ENCODE measurements at regions not wholly inside any gene's neighbourhood (a gene's known extent, or its start where the extent isn't known, plus 50 kb on each side); places are given as distances from the start of the nearest gene placed in this dataset.

DNA sequence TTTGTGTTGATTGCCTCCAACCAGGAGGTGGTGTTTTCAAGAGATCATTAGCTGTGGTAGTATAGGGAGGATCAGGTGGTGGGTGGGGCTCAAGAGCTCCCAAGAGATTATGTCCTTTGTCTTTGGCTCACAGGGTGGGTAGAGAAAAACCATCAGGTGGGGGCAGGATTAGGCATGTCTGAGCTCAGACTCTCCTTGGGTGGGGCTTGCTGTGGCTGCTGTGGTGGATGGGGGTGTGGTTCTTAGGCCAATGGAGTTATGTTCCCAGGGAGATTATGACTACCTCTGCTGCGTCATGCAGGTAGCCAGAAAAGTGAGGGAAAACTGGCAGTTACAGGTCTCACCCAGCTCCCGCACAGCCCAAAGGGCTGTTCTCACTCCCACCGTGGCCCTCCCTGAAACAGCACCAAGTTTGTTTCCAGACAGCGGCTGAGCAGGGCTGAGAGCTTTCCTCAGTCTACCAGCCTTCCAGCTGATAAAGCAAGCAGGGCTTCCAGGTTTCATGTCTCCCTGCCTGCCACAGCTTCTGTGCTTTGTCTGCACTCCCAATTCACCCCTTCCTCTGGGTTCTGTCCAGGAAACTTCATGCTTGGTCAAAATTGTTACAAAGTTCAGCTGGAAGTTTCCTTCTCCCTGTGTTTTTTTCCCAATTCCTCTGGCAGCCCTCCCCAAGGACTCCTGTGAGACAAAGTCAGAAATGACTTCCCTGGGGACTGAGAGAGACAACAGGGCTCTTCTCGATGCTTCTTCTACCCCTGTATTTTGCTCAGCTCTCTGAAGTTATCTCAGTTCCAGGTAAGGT is 481.1 kb upstream of the MAN1A1 start:
- TF ChIP-seq, protein P1, sequence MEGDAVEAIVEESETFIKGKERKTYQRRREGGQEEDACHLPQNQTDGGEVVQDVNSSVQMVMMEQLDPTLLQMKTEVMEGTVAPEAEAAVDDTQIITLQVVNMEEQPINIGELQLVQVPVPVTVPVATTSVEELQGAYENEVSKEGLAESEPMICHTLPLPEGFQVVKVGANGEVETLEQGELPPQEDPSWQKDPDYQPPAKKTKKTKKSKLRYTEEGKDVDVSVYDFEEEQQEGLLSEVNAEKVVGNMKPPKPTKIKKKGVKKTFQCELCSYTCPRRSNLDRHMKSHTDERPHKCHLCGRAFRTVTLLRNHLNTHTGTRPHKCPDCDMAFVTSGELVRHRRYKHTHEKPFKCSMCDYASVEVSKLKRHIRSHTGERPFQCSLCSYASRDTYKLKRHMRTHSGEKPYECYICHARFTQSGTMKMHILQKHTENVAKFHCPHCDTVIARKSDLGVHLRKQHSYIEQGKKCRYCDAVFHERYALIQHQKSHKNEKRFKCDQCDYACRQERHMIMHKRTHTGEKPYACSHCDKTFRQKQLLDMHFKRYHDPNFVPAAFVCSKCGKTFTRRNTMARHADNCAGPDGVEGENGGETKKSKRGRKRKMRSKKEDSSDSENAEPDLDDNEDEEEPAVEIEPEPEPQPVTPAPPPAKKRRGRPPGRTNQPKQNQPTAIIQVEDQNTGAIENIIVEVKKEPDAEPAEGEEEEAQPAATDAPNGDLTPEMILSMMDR (IDR thresholded peaks at IDR 0.05; ENCODE audit: low read depth, low read length), result no peak
- TF ChIP-seq EZH2phosphoT487 (IDR thresholded peaks at IDR 0.05; ENCODE audit: low read depth), result no peak
